Esophagus muscularis mucosa (tissue), 3 donors: ENCODE measurements at regions not wholly inside any gene's neighbourhood (a gene's known extent, or its start where the extent isn't known, plus 50 kb on each side); places are given as distances from the start of the nearest gene placed in this dataset.

Experiments
- CTCF ChIP-seq, 3 experiments: fragments of 200-600 bp in 2 of 3; fragments of 450-650 bp in 1 of 3; sonication (generic) in 2 of 3; IDR thresholded peaks; one replicate each; pipeline ENCODE4 v1.5.1; 2017 to 2019; ENCODE audit warnings: antibody characterized with exemption in 3 of 3, mild to moderate bottlenecking in 2 of 3, moderate library complexity in 1 of 3
- EP300 ChIP-seq: sonication (generic); formaldehyde crosslinking; IDR thresholded peaks from one replicate; pipeline ENCODE4 v1.6.1; 2017; ENCODE audit warnings: antibody characterized with exemption

DNA sequence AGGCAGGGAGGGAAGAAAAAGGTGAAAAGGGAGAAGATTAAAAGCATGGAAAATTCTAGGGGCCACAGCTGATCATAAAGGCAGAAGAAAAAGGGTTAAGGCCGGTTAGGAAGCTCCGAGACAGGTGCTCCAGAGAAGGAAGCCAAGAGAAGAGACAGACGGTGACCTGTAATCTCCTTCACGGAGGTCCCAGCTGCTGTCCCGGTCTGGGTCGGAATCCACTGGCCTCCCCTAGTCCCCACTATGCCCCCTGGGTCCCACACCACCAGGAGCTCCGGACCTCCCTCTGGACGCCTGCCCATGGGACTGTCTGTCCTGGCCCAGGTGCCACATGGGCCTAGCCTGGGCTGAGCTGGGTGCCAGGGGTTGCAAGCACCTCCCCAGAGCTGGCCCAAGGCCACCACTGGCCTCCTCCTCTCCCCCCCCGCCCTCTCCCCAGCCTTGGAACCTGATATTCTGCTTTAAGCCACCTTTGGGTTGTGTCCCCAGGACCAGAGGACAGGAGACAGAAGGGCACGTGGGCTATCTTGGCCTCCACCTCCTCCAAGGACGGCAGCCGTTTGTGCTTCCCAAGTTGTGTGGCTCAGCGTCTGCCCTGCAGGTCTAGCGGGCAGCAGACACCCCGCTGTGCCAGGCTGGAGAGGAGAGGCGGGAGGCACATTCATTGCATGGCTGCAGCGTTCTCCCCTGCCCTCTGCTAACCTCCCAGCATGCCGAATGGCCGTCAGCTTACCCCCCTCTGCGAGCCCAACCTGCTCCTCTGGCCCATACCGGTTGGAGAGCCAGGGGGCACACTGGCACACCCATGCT lies 102.4 kb downstream of the ENGASE start:
- TF ChIP-seq EP300 = no peak
- TF ChIP-seq CTCF (IDR thresholded peaks at IDR 0.05) = no peak
